Fibroblast of the conjunctiva (primary cell): ENCODE measurements at regions not wholly inside any gene's neighbourhood (a gene's known extent, or its start where the extent isn't known, plus 50 kb on each side); places are given as distances from the start of the nearest gene placed in this dataset.
"Not testable (repeated sequence)": the region's sequence is repeated elsewhere in the genome, so short reads cannot be mapped to it uniquely, and the experiment has no call there.

ENCODE experiments used
- DNase-seq: peaks from one replicate; pipeline ENCODE4 v3.0.0-alpha.2; 2010; ENCODE audit warnings: low read depth

GRCh38 chr1:184183919-184184318, 132.4 kb downstream of the TSEN15 start:
- no peak for DNase-seq

GRCh38 chr1:184184614-184185013, 133.1 kb downstream of the TSEN15 start:
- DNase-seq, result not testable (repeated sequence)

- no peak for DNase-seq
Observed at GRCh38 chr1:184185347-184185746, 133.8 kb downstream of the TSEN15 start.

GRCh38 chr1:184186167-184186566, 134.6 kb downstream of the TSEN15 start:
- DNase-seq, result no peak

GRCh38 chr1:184187097-184187496, 135.6 kb downstream of the TSEN15 start:
- no peak for DNase-seq

GRCh38 chr1:184188037-184188436, 136.5 kb downstream of the TSEN15 start:
- DNase-seq, result no peak

DNA sequence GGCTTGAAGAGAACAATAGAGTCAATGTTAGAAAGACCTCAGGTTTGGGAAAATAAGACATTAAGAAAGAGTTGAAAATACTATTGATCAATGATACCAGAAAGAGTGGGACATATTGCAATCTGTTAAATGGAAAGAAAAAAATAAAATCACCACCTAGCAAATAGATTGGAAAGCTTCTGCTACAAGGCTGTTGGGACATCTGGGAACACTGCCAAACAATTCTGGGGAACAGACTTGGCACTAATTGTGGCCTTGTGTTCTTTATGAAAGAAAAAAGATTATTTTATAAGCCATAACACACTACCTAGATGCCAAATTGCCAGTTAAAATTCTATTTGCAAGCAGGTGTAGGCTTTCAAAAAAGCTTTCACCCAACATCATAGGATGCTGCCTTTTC, 137.8 kb downstream of the TSEN15 start:
- DNase-seq, result no peak

GRCh38 chr1:184190616-184191015, 139.1 kb downstream of the TSEN15 start:
- DNase-seq, result no peak

DNA sequence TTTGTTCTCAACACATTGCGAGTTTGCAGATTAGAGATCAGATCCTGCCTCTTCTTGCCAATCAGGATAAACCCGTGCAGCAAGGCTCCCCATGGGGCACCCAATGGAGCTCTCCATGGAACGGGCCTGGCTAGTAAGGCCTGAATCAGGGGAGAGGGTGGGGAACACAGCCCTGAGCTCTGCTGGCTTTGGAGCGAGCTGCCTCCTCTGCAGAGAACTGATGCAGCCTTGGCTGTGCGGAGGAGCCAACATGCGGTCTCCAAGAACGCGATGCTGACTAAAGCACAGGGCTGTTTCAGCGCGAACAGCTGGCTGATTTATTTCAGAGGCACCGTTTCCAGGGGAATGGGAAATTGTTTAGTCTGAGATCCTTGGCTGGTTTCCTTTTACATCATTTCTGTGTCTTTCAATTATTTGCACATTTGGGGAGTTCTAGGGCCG, 139.7 kb downstream of the TSEN15 start:
- DNase-seq, result peak; percentile 55

GRCh38 chr1:184192796-184193195, 141.3 kb downstream of the TSEN15 start:
- DNase-seq, result no peak

GRCh38 chr1:184193451-184193850, 141.9 kb downstream of the TSEN15 start:
- no peak for DNase-seq

DNA sequence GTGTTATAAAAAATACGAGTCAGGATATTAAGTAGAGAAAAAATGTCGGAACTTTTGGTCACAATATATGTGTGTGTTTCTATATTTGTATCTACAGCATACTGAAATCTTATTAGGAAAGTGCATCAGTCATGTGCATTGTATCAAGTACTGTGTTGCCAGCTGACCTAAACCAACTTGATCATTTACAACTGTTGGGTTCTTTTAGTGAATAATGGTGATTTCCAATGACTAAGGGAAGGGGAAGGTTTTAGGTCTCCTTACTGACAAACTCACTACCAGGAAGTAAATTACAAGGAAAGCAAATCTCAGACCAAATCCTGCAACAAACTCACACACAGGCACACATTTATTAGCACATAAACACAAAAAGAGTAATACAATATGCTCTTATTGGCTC, 142.7 kb downstream of the TSEN15 start:
- no peak for DNase-seq

DNA sequence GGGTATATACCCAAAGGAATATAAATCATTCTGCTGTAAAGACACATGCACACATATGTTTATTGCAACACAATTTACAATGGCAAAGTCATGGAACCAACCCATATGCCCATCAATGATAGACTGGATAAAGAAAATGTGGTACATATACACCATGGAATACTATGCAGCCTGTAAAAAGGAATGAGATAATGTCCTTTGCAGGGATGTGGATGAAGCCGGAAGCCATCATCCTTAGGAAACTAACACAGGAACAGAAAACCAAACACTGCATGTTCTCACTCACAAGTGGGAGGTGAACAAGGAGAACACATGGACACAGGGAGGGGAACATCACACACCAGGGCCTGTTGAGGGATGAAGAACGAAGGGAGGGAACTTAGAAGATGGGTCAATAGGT, 144.2 kb downstream of the TSEN15 start:
- not testable (repeated sequence) for DNase-seq

DNA sequence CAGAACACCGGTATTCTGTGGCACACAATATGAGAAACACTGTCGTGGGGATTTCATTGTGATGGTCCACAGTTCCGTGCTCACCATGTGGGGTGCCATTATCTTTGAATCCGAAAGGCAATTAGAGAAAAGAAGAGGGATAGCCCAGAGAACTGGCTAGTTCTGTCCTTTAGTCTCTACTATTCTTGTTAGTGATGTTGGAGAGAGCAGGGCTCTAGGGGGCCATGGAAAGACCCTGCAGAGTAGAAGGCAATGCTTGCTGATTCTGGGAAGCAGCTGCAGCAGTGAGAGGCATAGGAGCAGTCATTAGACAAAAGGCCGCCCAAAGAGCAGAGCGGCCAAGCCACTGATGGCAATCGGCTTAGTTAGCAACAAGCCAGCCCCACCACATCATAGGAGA, 146.3 kb downstream of the TSEN15 start:
- no peak for DNase-seq

GRCh38 chr1:184199036-184199435, 147.5 kb downstream of the TSEN15 start:
- no peak for DNase-seq

- no peak for DNase-seq
Observed at GRCh38 chr1:184199438-184200085, 148.0 kb downstream of the TSEN15 start.

GRCh38 chr1:184208622-184209021, 157.1 kb downstream of the TSEN15 start:
- no peak for DNase-seq

GRCh38 chr1:184210031-184210430, 158.5 kb downstream of the TSEN15 start:
- no peak for DNase-seq

- no peak for DNase-seq
Observed at GRCh38 chr1:184210862-184211261, 159.3 kb downstream of the TSEN15 start.

DNA sequence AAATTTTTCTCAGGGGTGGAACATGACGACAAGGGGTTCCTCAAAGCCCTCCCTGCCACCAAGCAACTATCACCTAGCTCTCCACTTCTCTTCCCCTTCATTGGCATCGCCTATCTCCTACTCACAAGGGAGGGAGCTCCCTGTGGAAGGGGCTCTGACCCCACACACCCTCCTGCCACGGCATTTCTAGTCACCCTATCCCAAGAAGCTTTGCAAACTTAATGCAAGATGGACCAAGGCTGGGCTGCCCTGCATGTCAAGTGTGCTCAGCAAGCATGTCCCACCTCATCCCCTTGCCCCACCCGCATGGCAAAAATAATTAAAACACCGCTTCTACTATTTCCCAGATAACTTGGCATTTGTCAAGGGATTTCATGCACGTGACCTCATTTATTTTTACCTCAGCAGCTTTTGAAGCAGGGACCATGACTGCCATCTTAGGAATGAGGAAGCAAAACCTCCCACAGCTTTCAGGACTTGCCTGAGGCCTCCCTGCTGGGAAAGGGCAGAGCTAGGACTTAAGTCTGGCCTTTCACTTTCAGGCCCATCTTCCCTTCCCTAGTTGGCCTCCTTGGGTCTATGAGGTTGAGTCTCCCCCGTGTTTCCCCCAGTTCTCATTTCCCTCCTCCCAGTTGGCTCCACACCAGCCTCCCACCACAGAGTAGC, 161.3 kb downstream of the TSEN15 start:
- peak; percentile 17 for DNase-seq

- DNase-seq, result no peak
Observed at GRCh38 chr1:184214128-184214527, 162.6 kb downstream of the TSEN15 start.

DNA sequence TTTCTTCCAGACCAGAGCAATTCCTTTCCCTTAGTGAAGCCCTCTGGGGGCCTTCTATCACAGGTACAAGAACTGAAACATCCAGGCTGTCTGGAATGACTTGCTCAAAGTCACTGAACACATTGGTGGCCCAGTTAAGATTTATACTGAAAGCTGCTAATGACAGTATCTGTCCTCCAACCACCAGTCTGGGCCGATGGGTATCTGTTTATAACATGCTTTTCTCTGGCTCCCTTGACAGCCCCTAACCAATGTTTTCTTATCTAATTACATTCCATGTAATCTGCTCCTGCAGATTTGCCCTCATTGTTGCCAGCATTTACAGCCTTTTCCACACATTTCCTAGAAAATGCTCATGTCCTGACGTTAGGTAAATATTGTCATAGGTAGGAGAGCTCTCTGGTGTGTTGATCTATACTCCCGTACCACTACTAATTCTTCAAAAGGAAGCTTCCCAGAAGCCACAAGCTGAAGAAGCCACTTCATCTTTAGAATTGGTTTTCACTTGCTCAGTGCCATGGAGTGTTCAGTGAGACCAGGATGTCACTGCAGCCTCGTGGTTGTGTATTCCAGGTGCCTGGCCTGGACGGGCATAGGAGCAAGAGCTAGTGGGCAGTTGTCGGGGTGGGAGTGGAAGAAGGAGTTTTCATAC, 163.9 kb downstream of the TSEN15 start:
- no peak for DNase-seq

GRCh38 chr1:184218458-184219075, 167.0 kb downstream of the TSEN15 start:
- no peak for DNase-seq
